NCI-H446 (cell line): ENCODE measurements at regions not wholly inside any gene's neighbourhood (a gene's known extent, or its start where the extent isn't known, plus 50 kb on each side); places are given as distances from the start of the nearest gene placed in this dataset.

Source experiments
- DNase-seq, 2 experiments: peaks; one replicate each; lab custom pipeline; 2025; lab: John Stamatoyannopoulos, UW

DNA sequence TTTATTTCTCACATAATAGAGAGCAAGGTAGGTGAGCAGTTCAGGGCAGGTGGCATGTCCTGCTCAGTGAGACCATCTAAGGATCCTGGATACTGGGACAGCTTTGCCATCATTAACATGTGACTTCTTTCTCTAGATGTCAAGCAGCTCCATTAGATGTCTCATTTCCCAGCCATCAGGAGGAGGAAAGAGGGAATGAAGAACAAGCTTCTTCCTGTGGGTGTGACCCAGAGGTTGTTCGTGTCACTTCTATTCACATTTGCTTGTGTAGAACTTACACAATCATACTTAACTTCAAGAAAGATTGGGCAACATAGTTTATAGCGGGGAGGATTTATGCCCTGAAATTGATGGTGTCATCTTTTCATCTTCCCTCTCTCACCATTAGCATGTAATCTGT is 169.2 kb upstream of the B3GALT2 start:
- no peak for DNase-seq

DNA sequence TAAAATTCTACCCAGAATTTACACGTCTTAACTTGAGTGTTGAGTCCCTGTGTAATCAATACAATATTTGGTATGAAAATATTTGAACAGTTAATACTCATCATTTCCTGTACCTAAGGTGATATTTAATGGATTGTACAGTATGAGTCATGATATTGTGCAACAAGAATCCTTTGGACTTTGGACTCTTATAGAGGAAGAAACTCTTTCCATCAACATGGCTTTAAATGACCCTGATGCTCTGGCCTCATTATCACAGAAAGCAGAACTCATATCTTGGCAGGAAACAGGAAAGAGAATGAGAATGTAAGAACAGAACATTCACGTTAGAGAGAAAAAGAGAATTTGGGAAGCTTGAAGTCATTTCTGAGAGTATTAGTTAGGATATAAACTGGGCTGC is 168.8 kb upstream of the B3GALT2 start:
- DNase-seq, result no peak

DNA sequence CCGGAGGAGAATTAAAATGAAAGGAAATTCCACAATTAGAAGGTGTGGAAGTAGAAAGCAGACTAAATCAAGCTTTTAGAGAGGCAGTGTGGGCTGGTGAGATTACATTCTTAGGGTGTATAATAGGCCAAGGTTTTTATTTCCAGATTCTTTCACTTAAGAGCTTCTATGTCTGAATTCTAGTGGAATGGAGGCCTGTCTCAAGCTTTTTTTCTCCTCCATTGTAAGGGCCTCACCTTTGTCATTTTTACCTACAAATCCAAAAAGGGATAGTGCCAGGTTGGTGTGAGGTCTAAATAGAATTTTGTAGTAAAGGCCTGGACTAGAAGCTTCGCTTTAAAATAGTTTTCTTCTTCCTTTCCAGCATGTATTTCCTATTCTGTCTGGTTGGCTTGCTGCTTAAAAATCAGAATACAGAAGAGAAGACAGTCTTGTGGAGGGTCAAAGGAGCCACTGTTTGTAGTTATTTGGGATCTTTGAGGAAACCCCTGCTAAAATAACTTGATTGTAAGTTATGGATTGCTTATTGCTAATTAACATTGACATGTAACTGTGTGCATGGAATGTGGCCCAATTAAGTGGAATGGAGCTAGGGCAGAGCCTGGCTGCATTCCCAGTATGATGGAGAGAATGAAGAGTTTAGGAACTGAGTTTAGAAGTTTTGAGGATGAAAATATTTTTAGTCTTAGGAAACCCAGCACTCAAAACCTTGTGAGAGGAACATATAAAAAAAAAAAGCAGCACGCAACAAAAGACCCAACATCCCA is 162.5 kb upstream of the B3GALT2 start:
- peak in 1 of 2 experiments; percentile 9 for DNase-seq

DNA sequence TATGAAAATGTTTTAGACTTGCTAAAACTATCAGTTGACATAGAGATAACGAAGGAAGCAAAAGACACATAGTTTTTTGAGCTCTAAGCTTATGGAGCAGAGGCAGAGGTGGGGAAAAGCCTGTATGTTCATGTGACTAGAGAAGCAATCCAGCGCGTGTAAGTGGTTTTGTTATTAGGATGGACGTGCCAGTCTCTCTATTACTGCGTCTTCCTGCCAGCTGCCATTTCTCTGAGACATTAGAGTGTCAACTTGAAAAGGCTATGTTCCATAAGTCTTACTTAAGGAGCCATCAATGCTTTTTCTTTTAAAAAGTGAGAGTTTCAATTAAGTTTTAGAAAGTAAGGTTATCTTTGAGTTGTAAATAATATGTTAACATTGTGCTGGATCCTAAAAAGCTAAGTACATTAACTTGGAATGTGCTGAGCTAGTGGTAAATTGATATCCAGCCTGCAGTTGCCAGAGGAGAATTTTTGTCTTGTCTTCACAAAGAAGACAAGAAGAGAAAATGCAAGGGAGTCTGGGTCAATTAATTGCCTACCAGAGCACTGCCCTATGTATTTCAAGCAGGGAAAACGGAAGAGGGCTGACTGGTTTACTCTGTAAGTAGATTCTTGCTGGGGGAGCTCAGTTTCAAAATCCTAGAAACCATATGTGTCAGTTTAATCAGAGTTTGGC is 161.8 kb upstream of the B3GALT2 start:
- DNase-seq, result no peak

DNA sequence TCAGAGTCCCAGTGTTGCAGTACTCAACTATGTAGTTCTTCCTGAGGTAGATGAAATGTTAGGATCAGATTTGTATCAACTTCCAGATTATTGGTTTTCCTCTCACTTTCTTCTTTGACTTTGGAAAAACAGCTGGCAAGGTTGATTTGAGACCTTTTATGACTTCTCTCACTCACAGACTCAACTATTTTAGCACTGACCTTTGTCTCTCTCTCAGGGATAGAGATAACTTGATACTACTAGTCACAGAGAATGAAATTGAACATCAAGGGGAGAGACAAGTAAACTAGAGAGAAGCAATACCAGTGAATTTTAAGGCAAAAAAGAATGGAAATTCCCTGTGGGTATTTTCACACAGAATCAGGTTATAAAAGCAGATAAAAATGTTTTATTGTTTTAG is 159.7 kb upstream of the B3GALT2 start:
- no peak for DNase-seq

DNA sequence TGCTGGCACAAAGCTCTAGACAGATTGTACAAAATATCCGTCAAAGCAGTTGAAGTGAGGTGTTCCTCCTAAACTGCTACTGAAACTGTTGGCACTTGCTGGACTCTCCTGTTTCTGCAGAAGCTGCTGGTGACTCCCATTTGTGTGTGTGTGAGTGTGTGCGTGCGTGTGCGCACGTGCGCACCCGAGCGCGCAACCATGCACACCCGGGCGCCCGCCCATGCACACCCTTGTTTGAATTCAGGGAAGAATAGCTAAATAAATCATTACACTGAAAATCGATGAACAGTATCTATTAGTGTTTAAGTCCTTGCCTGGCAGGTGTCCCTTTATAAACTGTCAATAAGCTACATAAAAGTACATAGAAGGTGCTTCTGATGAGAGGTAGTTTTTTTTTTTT is 156.4 kb upstream of the B3GALT2 start:
- peak in 1 of 2 experiments; percentile 6 for DNase-seq

DNA sequence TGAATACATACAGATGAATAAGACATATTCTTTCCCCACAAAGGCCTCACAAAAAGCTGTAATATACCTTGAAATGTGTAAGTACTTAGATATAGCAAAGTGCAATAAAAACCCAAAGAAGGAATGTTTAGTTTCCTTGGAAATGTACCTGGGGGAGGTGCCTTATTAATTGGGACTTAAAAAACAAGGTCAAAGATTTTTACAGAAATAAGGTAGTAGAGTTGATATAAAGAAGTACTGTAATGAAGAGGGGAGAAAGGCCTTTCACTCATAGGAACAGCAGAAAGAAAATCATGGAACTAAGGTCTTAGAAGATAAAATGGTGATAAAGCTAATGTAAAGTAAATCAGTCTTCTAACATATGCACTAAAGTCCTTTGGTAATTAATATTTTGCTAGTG is 153.9 kb upstream of the B3GALT2 start:
- no peak for DNase-seq

DNA sequence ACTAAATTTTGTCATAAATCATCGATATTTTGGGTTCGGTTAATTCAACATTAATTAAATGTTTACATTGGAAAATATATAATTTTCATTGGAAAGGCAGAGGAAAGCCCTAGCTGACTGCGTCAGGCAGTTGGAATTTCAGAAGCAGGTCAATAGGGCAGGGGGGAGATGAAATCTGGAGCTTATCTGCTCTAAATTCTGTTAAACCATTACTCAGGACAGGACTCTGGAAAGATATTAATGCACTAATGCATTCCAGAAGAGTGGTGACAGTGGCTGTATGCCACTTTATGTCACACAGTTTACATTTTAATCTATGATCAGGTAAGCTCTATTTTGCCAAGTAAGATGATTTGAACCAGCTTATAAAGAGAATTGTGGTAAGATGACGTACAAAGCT is 153.0 kb upstream of the B3GALT2 start:
- DNase-seq, result no peak

DNA sequence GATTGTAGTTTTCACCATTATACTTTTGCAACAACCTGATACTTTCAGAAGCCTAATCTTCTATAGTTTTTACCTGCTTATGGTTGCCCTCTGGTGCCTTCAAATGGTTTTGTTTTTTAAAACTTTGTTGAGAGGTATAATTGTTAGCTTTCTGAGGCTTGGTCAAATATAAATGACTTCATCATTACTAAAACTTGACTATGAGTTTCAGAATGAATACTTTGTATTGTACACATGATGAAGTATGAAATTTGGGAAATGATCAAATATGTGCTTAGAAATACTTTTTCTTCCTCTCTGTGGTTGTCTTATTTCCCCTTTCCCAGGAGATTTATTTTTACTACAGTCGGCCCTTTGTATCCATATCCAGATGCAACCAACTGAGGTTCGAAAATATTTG is 151.8 kb upstream of the B3GALT2 start:
- no peak for DNase-seq

DNA sequence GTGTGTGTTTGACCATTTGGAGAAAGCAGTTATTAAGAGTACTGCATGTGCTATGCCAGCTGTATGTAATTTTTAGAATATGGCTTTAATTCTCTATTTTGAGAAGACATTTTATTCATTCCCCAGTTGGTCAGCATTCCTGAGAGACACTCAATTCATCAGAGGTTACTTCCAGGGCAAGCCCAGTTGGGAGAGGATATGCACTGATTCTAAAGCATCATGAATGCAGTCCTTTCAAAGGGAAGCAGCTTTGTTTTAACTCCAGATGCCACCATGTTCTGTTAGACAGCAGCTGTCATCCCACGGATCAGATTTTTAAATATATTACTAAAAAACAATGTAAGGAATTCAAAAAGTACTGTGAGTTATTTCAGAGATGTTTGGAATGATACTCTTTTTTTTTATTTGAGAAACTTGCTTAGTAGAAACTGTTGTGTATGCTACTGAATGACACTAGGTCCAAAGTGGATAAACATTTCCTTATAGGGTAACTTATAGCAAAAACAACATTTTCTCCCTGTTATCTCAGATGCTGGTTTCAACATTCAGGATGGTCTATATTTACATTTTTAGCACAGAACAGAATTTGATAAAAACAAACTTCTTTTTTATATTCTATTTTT is 149.5 kb upstream of the B3GALT2 start:
- no peak for DNase-seq

DNA sequence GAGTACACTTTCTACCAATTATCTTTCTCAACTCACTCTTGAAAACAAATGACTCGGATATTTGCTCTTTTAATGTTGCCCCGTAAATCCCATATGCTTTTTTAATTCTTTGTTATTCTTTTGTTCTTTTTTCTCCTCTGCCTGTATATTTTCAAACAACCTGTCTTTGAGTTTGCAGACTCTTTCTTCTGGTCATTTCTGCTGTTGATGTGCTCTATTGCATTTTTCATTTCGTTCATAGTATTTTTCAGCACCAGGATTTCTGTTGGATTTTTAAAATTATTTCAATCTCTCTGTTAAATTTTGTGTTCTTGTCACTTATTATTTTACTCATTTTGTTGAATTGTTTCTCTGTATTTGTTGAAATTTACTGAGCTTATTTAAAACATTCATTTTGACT is 146.8 kb upstream of the B3GALT2 start:
- no peak for DNase-seq

DNA sequence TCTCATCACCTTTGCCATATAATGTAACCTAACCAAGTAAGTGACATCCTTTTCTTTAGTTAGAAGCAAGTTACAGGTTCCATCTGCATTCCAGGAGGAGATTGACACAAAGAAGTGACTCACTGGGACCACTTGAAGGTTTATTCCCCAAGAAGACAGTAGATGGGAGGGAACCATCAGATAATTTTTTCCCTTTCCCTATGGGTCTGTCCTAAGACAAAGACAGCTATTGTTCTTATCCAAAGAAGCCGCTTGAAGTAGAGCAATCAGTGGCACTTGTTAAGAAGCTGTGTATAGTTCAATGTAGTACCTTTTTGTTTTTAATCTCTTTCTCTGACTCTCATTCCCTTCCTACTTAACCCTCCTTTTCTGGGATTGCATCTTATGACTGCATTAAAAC is 139.9 kb upstream of the B3GALT2 start:
- DNase-seq, result no peak

DNA sequence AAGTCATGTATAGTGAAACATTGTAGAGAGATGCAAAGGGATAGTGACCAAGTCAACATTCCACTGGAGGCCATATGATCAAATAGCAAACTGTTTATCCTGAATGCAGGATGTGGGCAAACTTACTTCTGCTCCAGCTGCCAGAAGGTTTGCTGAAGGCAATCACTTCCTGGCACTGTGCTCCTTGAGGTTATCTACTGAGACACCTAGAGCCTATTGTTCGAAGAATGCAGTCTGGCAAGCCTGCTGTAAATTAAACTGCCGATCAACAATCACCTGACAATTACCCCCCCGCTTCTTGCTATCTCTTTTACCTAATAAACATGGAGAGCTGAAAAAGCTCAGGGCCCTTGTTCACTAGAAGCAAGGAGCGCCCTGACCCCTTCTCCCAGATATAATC is 139.4 kb upstream of the B3GALT2 start:
- no peak for DNase-seq

DNA sequence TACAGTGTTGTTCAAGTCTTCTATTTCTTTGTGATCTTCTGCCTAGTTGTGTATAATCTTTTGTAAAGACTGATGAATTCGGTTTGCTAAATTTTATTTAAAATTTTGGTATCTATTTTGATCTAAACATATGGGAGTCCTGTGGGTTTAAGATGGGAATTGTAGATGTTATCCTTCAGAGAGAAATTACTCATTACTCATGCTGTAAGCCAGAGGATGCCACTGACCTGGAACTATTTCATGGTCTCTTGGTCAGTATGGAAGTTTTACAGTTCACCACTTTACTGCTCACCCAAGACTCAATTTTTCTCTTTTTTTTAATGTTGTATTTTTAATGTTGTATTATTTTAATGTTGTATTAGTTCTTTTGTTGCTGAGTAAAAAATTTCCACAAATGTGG is 138.6 kb upstream of the B3GALT2 start:
- DNase-seq, result no peak

DNA sequence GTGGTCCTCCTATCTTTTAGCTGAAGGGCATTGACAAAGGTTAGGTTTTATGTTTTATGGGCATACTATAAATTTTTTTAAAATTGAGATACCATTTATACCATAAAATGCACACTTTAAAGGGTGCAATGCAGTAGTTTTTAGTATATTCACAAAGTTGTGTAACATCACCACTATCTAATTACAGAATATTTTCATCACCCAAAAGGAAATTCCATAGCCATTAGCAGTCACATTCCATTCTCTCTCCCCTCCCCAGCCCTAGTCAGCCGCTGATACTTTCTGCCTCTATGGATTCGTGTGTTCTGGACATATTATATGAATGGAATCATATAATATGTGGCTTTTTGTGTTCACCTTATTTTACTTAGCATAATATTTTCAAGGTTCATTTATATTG is 135.8 kb upstream of the B3GALT2 start:
- DNase-seq, result no peak

DNA sequence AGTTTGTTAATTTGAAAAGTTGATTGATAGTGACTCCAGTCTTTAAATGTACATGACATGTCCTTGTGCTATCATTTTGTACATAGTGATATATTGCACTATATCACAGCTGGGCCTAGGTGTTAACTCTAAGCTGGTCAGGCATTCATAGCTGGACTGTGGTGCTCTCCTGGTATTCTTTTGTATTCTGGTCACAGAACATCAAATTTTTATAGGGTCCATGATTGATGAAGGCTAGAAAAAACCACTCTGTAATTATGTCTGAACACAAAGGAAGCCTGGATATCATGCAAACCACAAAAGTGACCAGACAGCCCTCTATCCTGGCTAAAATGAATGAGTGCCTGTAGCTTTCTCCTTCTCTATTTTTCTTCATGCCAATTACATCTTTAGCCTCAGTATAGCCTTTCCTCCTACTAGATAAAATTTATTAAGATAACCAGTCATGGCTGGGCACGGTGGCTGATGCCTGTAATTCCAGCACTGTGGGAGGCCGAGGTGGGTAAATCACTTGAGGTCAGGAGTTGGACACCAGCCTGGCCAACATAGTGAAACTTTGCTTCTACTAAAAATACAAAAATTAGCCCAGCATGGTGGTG is 134.9 kb upstream of the B3GALT2 start:
- DNase-seq, result no peak

DNA sequence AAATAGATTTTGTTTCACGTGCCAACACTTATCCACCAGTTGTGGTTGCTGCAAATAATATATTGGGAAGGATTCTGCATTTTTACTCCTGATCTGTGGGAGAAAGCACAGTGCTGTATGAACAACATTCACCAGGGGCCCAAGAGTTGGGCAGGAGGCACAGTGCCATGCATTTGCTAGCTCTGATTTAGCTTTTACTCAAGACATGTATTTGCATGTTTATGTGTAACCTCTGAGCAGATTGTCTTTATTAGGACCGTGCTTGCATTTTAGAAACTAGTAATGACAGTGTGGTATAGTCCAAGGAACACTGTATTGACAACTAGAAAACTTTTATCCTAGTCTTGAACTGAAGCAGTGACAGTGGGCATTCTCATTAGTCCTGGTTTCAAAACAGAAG is 133.9 kb upstream of the B3GALT2 start:
- no peak for DNase-seq

DNA sequence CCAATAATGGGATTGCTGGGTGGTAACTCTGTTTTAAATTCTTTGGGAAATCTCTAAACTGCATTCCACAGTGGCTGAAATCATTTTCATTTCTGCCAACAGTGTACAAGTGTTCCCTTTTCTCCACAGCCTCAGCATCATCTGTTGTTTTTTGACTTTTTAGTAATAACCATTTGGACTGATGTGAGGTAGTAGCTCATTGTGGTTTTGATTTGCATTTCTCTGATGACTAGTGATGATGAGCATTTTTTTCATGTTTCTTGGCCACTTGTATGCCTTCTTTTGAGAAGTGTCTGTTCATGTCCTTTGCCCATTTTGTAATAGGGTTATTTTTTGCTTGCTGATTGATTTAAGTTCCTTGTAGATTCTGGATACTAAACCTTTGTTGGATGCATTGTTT is 131.9 kb upstream of the B3GALT2 start:
- DNase-seq, result no peak

DNA sequence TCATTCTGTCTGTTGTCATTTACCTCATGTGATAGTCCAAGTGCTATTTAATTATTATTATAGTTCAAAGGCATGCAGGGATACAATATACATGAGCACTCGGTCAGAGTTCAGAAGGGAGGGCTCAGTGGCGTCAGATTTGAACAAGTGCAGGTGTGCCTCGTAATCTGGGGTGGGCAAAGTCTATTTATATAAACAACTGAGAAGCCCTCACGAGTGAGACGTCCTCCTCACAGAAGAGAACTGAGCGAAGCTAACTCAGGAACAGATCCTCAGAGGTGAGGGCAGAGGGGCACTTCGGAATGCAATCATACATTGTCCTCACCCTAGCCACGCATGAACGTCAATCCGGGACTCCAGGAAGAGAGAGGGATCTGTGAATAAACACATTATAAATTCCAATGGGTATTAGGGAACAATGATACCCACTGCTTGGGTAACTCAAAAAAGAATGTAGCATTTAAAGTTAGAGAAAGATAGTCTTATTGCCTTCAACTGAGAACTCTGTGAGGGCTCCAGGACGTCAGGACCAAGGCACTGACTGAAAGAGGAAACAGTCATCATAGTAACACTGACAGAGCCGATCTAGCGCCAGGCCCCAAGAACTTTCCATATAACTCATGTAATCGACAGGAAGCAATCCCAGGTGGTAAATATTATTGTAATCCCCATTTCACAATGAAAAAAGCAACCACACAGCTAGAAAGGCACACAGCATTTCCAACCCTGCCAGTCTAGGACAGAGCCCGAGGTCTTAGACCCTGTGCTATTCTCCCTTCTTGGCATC is 127.1 kb upstream of the B3GALT2 start:
- DNase-seq, result no peak

DNA sequence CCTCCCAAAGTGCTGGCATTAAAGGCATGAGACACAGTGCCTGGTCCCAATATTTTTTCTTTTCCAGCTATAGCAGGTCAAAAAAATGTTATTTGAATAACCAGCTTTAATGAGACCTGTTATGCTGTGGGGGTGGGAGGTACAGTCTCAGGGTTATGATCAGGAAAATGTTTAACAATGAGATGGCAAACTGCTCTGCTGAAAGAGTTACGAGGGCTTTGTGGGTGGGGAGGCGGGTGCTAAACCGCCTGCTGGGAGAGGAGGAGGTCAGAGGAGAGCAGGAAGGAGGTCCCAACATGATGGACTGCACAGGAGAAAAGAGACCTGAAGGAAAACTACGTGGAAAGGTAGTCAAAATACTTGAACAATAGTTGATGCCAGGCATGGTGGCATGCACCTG is 126.0 kb upstream of the B3GALT2 start:
- DNase-seq, result no peak

DNA sequence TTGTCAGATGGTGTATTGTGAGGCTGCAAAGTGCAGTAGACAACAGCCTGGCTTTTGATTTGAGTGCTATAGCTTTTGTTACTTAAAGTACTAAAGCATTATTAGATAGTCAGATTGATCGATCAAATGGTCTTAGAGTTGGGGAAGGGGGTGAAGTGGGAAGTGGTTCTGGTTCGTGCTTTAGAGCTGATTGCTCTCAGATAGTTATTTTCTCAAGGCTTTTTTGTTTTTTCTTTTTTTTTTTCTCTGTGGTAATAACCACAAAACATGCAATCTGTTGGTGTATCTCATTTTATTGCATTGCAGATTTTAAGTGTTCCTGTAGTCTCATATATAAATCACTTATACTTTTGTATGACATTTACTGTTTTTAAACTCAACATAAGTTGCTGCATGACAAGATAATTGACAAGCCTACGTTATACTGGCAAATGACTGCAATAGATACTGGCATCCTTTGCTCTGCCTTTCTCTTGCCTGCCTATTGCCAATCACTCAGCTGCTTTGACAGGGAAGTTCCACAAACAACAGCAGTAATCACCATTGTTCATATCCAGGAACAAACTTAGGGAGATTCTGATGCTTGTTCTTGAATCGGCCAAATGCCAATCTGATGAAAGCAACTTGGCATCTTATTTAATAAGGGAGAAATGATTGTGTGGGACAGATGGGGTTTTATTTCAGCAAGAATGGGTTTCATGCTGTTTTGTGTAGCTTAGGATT is 125.0 kb upstream of the B3GALT2 start:
- DNase-seq, result peak; percentile 76 to 81

DNA sequence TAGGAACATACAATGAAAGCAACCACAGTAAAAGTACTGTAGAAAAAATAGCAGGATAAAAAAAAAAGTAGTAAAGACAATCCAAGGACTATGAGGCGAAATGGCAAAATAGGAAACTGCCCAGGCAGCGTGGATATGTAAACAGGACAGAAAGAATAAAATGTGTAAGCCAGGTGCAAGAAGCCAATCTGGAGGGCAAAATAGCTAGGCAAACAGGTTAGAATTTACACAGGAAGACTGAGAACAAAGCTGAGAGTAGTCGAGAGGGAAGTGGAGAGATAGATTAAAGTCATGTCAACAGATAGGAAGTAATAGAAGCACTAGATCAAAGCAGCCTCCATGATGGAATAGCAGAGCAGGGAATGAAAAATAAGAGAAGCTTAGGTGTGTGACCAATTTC is 124.2 kb upstream of the B3GALT2 start:
- no peak for DNase-seq
